Astrocyte (in vitro differentiated cells and primary cell): ENCODE measurements at regions not wholly inside any gene's neighbourhood (a gene's known extent, or its start where the extent isn't known, plus 50 kb on each side); places are given as distances from the start of the nearest gene placed in this dataset.

ENCODE experiments used
- DNase-seq: peaks from one replicate; pipeline ENCODE4 v3.0.0-alpha.2; 2010; ENCODE audit warnings: low read depth
- FAIRE-seq: peaks from 2 replicates; lab custom pipeline; 2011; peaks lifted over from hg19 to GRCh38; lab: Jason Lieb, UNC
- H2AFZ ChIP-seq: 2 replicates; pipeline ENCODE4 v1.6.0; 2012; ENCODE audit warnings: low read depth, low read length, inconsistent platforms
- H3K27ac ChIP-seq: 2 replicates; pipeline ENCODE4 v1.5.1; 2011; ENCODE audit warnings: low read depth, low read length, inconsistent platforms
- H3K27me3 ChIP-seq: 2 replicates; pipeline ENCODE4 v1.6.0; 2011; ENCODE audit warnings: low read length, inconsistent platforms; ENCODE audit not compliant: insufficient read depth
- H3K36me3 ChIP-seq: 2 replicates; pipeline ENCODE4 v1.5.1; 2011; ENCODE audit warnings: low read length, inconsistent platforms; ENCODE audit not compliant: insufficient read depth
- H3K4me1 ChIP-seq: 2 replicates; pipeline ENCODE4 v1.5.1; 2011; ENCODE audit warnings: low read length, inconsistent platforms; ENCODE audit not compliant: insufficient read depth
- H3K4me2 ChIP-seq: 2 replicates; pipeline ENCODE4 v1.6.0; 2012; ENCODE audit warnings: low read length, inconsistent platforms
- H3K4me3 ChIP-seq: 2 replicates; pipeline ENCODE4 v1.5.1; 2011; ENCODE audit warnings: low read depth, mild to moderate bottlenecking, low read length, inconsistent platforms; ENCODE audit not compliant: insufficient read depth
- H3K79me2 ChIP-seq: 2 replicates; pipeline ENCODE4 v1.6.0; 2012; ENCODE audit warnings: mild to moderate bottlenecking, low read length, inconsistent platforms; ENCODE audit not compliant: insufficient read depth
- H3K9ac ChIP-seq: 2 replicates; pipeline ENCODE4 v1.6.0; 2012; ENCODE audit warnings: mild to moderate bottlenecking, low read length, inconsistent platforms
- H3K9me3 ChIP-seq: 2 replicates; pipeline ENCODE4 v1.5.1; 2012; ENCODE audit warnings: low read depth, mild to moderate bottlenecking, low read length, inconsistent platforms; ENCODE audit not compliant: insufficient read depth
- H4K20me1 ChIP-seq: 2 replicates; pipeline ENCODE4 v1.6.0; 2012; ENCODE audit warnings: low read length, inconsistent platforms; ENCODE audit not compliant: insufficient read depth
- H3K27ac Mint-ChIP-seq: one replicate; pipeline ENCODE4 v1.8.0; 2021; ENCODE audit warnings: mild to moderate bottlenecking, mixed read lengths; ENCODE audit not compliant: unreplicated experiment
- H3K27me3 Mint-ChIP-seq: one replicate; pipeline ENCODE4 v1.8.0; 2021; ENCODE audit warnings: low read depth, mixed read lengths; ENCODE audit not compliant: unreplicated experiment
- H3K36me3 Mint-ChIP-seq: one replicate; pipeline ENCODE4 v1.8.0; 2021; ENCODE audit warnings: low read depth, mixed read lengths; ENCODE audit not compliant: unreplicated experiment
- H3K4me1 Mint-ChIP-seq: one replicate; pipeline ENCODE4 v1.8.0; 2021; ENCODE audit warnings: low read depth, mixed read lengths; ENCODE audit not compliant: unreplicated experiment
- H3K4me3 Mint-ChIP-seq: one replicate; pipeline ENCODE4 v1.8.0; 2021; ENCODE audit warnings: mild to moderate bottlenecking, moderate library complexity, mixed read lengths; ENCODE audit not compliant: unreplicated experiment
- H3K9me3 Mint-ChIP-seq: one replicate; pipeline ENCODE4 v1.8.0; 2021; ENCODE audit warnings: mild to moderate bottlenecking, mixed read lengths; ENCODE audit not compliant: unreplicated experiment
- CTCF ChIP-seq: IDR thresholded peaks from 2 replicates; pipeline ENCODE4 v1.5.1; 2011; ENCODE audit warnings: low read depth, mild to moderate bottlenecking, inconsistent platforms, low read length, moderate library complexity; ENCODE audit not compliant: insufficient read depth
- EZH2 ChIP-seq: IDR thresholded peaks from 2 replicates; pipeline ENCODE4 v1.6.1; 2012; ENCODE audit warnings: mild to moderate bottlenecking, low read length, inconsistent platforms; ENCODE audit not compliant: insufficient read depth

DNA sequence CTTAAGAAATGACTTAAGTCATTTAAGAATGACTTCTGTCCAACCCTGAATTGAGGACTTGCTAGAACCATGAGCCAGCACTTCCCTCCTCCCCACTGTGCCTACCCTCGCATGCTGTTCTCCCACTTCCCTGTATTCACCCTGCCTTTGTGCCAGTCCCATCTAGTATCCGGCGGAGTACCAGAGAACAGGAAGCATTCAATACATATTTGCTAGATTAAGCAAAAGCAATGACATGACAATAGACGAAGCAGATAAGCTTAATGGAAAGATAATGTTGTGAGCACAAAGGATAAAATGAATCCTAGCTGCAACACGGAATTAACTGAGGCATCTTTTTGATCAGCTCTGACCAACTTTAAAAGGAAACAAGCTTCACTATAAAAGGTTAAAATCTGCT, 328.5 kb downstream of the TDRD15 start:
- no peak overlapping the region for H3K27ac Mint-ChIP-seq
- Histone ChIP-seq H3K79me2 (no peaks in the 10 kb centered on the region), H3K27me3 (no peaks in the 10 kb centered on the region), H2AFZ (no peak overlapping the region), H3K4me1 (no peaks in the 10 kb centered on the region), H4K20me1 (no peaks in the 10 kb centered on the region), H3K9me3 (peaks cover 7% of the 10 kb centered on the region), H3K36me3 (no peaks in the 10 kb centered on the region), H3K27ac (no peak overlapping the region), H3K4me3 (no peak overlapping the region), H3K9ac (no peak overlapping the region), H3K4me2 (no peak overlapping the region)
- H3K36me3 Mint-ChIP-seq, result no peaks in the 10 kb centered on the region
- FAIRE-seq (no peak), DNase-seq (no peak)
- H3K4me3 Mint-ChIP-seq, result no peak overlapping the region
- peaks cover 2% of the 10 kb centered on the region for H3K27me3 Mint-ChIP-seq
- no peaks in the 10 kb centered on the region for H3K9me3 Mint-ChIP-seq
- peaks cover 5% of the 10 kb centered on the region for H3K4me1 Mint-ChIP-seq
- TF ChIP-seq EZH2 (no peak), CTCF (no peak)

- DNase-seq (no peak), FAIRE-seq (no peak)
- Mint-ChIP-seq H3K4me3 (no peak overlapping the region), H3K27ac (no peak overlapping the region), H3K36me3 (no peaks in the 10 kb centered on the region), H3K4me1 (peaks cover 5% of the 10 kb centered on the region), H3K27me3 (peaks cover 2% of the 10 kb centered on the region), H3K9me3 (no peaks in the 10 kb centered on the region)
- H3K4me2 ChIP-seq, result no peak overlapping the region
- H3K4me3 ChIP-seq, result no peak overlapping the region
- H3K9me3 ChIP-seq, result peaks cover 7% of the 10 kb centered on the region
- no peak overlapping the region for H2AFZ ChIP-seq
- no peaks in the 10 kb centered on the region for H3K79me2 ChIP-seq
- no peaks in the 10 kb centered on the region for H3K4me1 ChIP-seq
- TF ChIP-seq CTCF (no peak), EZH2 (no peak)
- H3K27ac ChIP-seq, result no peak overlapping the region
- no peak overlapping the region for H3K9ac ChIP-seq
- H3K36me3 ChIP-seq, result no peaks in the 10 kb centered on the region
- H4K20me1 ChIP-seq, result no peaks in the 10 kb centered on the region
- no peaks in the 10 kb centered on the region for H3K27me3 ChIP-seq
These were observed 328.9 kb downstream of the TDRD15 start for GRCh38 chr2:21452678-21453077.

DNA sequence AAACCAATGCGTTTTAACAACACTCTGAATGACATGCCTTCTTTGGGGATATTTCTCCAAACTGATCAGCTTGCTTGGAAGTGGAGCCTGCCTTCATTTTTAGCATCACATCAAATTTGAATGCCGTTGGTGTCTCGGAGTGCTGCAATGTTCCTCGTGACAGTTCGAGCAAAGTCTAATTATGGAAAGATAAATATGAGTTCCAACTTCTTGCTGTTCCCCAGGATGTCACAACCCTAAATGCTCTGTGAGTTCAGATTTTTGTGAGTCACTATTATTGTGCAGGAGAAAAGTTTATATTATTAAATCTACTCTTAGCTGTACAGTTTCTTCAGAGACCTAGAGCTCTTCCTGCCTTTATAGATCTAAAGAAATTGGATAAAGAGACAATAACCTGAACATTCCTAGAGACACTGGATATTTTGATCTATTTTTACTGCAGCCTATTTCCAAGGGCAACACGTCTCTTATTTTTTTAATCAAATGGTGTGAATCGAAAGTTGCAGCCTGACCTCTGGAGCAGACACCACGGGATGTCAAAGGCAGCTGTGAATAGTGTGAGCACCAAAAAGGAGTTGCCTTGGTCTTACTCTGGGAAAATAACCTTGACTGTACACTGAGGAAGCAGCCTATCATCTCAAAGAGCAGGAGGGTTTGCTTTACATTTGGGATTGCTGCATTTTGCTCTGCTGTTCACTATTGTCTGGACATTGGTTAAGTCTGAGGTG, 330.1 kb downstream of the TDRD15 start:
- H3K27me3 Mint-ChIP-seq, result peaks cover 2% of the 10 kb centered on the region
- Histone ChIP-seq H3K36me3 (no peaks in the 10 kb centered on the region), H4K20me1 (no peaks in the 10 kb centered on the region), H3K4me3 (no peak overlapping the region), H3K9ac (no peak overlapping the region), H2AFZ (no peak overlapping the region), H3K9me3 (peaks cover 7% of the 10 kb centered on the region), H3K4me2 (no peak overlapping the region), H3K79me2 (no peaks in the 10 kb centered on the region), H3K27me3 (no peaks in the 10 kb centered on the region), H3K27ac (no peak overlapping the region), H3K4me1 (no peaks in the 10 kb centered on the region)
- no peak overlapping the region for H3K4me3 Mint-ChIP-seq
- no peak overlapping the region for H3K27ac Mint-ChIP-seq
- no peak for FAIRE-seq
- TF ChIP-seq EZH2 (no peak), CTCF (no peak)
- DNase-seq, result no peak
- no peaks in the 10 kb centered on the region for H3K36me3 Mint-ChIP-seq
- H3K4me1 Mint-ChIP-seq, result peaks cover 5% of the 10 kb centered on the region
- no peaks in the 10 kb centered on the region for H3K9me3 Mint-ChIP-seq
